Fibroblast of mammary gland (primary cell): ENCODE measurements at regions not wholly inside any gene's neighbourhood (a gene's known extent, or its start where the extent isn't known, plus 50 kb on each side); places are given as distances from the start of the nearest gene placed in this dataset.
"Not testable (repeated sequence)": the region's sequence is repeated elsewhere in the genome, so short reads cannot be mapped to it uniquely, and the experiment has no call there.

Experiments used
- DNase-seq: peaks from one replicate; pipeline ENCODE4 v3.0.0-alpha.2; 2010; ENCODE audit warnings: low read depth
- H3K4me3 ChIP-seq: 2 replicates; pipeline ENCODE4 v1.5.1; 2011; ENCODE audit warnings: low read depth, mild to moderate bottlenecking, low read length, moderate library complexity; ENCODE audit not compliant: control insufficient read depth
- TF ChIP-seq, protein P1 (sequence below): conservative IDR thresholded peaks from 2 replicates; pipeline ENCODE4 v1.5.1; 2011; ENCODE audit warnings: low read depth, low read length, inconsistent platforms; ENCODE audit not compliant: control insufficient read depth, insufficient read depth

- DNase-seq, H3K4me3 ChIP-seq: not testable (repeated sequence)
These were observed 158.0 kb downstream of the ATP6V0E2 start for GRCh38 chr7:150031733-150032132.

DNA sequence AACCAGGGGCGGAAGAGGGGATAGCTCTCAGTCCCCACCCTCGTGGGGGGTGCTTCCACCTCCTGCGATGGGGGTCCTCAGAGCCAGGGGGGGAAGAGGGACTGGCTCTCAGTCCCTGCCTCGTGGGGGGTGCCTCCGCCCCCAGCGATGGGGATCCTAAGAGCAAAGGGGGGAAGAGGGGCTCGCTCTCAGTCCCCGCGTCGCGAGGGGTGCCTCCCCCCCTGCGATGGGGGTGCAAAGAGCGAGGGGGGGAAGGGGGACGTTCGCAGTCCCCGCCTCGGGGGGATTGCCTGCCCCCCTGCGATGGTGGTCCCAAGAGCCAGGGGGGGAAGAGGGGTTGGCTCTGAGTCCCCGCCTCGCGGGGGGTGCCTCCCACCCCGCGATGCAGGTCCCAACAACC, 159.9 kb downstream of the ATP6V0E2 start:
- DNase-seq, H3K4me3 ChIP-seq: not testable (repeated sequence)

DNA sequence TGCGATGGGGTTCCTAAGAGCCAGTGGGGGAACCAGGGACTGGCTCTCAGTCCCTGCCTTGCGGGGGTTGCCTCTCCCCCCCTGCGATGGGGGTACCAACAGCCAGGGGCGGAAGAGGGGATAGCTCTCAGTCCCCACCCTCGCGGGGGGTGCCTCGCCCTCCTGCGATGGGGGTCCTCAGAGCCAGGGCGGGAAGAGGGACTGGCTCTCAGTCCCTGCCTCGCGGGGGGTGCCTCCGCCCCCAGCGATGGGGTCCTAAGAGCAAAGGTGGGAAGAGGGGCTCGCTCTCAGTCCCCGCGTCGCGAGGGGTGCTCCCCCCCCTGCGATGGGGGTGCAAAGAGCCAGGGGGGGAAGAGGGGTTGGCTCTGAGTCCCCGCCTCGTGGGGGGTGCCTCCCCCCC, 162.0 kb downstream of the ATP6V0E2 start:
- DNase-seq, H3K4me3 ChIP-seq: not testable (repeated sequence)

- DNase-seq, H3K4me3 ChIP-seq: not testable (repeated sequence)
These were observed 165.3 kb downstream of the ATP6V0E2 start for GRCh38 chr7:150039061-150039460.

DNA sequence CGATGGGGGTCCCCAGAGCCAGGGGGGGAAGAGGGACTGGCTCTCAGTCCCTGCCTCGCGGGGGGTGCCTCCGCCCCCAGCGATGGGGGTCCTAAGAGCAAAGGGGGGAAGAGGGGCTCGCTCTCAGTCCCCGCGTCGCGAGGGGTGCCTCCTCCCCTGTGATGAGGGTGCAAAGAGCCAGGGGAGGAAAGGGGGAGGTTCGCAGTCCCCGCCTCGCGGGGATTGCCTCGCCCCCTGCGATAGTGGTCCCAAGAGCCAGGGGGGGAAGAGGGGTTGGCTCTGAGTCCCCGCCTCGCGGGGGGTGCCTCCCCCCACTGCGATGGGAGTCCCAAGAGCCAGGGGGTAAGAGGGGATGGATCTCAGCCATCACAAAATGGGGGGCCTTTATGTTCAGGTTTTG, 168.5 kb downstream of the ATP6V0E2 start:
- not testable (repeated sequence) for DNase-seq, H3K4me3 ChIP-seq

GRCh38 chr7:150044771-150045170, 171.0 kb downstream of the ATP6V0E2 start:
- peak; percentile 34 for DNase-seq
- not testable (repeated sequence) for H3K4me3 ChIP-seq

- not testable (repeated sequence) for DNase-seq, H3K4me3 ChIP-seq
- TF ChIP-seq, protein P1, sequence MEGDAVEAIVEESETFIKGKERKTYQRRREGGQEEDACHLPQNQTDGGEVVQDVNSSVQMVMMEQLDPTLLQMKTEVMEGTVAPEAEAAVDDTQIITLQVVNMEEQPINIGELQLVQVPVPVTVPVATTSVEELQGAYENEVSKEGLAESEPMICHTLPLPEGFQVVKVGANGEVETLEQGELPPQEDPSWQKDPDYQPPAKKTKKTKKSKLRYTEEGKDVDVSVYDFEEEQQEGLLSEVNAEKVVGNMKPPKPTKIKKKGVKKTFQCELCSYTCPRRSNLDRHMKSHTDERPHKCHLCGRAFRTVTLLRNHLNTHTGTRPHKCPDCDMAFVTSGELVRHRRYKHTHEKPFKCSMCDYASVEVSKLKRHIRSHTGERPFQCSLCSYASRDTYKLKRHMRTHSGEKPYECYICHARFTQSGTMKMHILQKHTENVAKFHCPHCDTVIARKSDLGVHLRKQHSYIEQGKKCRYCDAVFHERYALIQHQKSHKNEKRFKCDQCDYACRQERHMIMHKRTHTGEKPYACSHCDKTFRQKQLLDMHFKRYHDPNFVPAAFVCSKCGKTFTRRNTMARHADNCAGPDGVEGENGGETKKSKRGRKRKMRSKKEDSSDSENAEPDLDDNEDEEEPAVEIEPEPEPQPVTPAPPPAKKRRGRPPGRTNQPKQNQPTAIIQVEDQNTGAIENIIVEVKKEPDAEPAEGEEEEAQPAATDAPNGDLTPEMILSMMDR = peak; percentile 11
These were observed 171.8 kb downstream of the ATP6V0E2 start for GRCh38 chr7:150045596-150045995.

- DNase-seq, H3K4me3 ChIP-seq: not testable (repeated sequence)
These were observed 172.8 kb downstream of the ATP6V0E2 start for GRCh38 chr7:150046290-150047194.

DNA sequence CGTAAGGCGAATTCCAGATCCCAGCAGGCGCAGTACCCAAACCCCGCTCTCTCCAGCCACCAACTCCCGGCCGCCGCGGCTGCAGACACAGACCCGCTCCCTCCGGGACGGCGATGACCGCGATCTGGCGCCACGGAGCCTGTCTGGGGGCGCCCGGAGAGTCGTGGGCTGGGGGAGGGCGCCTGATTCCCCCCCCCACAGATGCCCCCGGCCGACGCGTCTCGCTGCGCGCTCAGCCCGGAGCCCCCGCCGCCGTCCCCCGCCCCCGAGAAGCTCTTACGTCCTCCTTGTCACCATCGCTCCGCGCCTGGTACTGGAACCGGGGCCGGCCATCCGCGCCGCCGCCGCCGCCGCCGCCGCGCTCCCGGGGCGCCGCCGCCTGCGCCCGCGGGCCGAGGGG, 173.6 kb downstream of the ATP6V0E2 start:
- not testable (repeated sequence) for H3K4me3 ChIP-seq, DNase-seq

DNA sequence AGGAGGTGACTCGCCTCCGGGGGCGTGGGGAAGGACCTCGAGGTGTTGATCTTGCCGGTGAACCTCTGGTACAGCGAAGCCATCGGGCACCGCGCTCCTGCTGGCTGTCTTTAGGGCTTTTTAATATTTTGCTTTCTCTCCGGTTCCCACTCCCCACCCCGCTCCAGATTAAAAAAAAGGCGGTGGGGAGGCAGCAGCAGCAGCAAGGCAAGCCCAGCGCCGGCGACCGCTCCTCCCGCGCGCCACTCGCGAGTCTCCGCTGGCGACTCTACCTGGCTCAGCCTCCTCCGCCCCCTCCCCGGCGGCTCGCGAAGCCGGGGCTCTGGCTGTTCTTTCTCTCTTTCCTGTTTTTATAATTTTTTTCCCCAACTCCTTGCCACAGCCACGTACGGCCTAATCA, 174.0 kb downstream of the ATP6V0E2 start:
- not testable (repeated sequence) for H3K4me3 ChIP-seq, DNase-seq

DNA sequence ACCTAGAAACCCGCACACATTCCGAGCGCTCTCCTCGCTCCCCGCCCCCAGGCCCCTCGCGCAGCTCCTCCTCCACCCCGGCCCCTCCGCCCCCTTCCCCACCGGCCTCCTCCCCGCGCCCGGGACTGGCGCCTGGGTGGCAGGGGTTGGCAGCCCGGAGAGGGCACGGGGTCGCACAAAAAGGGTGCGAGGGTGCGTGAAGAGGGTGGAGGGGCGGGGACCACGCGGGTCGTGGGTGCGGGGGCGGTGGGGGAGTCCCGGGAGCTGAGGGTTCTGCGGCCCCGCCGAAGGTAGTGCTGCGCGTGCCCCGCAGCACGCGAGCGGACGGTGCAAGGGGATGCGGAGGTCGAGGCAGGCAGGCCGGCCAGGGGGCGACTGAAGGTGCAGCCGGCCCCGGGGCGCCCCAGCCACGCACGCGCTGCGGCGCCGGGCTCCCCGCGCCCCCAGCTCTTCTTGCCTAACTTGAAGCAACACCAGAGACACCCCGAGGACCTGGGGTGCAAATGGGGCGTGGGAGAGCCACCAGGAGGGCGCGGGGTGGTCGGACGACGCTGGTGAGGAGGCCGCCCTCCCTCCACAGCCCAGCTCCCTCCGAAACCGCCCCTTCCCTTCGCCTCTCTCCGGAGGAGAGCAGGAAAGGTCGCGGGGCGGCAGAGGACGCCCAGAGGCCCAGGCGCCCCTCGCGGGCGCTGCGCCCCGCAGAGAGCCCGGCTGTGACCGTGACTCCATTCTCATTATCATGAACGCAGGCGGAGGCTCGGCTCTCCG, 174.7 kb downstream of the ATP6V0E2 start:
- H3K4me3 ChIP-seq, DNase-seq: not testable (repeated sequence)

DNA sequence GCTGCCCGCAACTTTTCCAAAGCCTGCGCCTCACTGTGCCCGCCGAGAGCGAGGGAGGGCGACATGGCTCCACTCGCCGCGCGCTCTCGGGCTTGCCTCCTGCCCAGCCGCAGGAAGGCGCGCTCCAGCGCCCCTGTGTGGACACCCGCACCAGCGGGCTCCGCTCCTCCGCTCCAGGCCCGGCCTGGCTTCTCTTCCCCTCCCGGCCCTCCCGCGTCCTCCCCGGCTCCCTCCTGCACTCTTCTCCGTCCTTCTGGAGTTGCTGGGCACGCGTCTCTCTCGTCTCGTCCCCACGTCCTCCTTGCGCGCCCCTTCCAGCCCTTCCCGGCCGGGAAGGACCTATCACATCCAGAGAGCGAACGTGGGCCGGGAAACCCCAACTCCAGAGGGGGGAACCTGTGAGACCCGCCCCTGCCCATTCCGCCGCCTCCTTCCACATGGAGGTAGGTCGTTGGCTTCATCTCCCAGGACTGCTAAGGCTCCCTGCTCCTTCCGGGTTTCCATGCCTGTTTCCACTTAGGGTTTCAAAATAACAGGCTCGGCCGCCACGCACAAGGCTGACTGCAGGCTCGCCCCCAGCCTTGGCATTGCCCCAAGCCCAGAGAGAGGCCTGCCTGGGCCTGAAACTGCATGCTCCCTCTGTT, 175.4 kb downstream of the ATP6V0E2 start:
- not testable (repeated sequence) for H3K4me3 ChIP-seq
- DNase-seq = peak; percentile 12

DNA sequence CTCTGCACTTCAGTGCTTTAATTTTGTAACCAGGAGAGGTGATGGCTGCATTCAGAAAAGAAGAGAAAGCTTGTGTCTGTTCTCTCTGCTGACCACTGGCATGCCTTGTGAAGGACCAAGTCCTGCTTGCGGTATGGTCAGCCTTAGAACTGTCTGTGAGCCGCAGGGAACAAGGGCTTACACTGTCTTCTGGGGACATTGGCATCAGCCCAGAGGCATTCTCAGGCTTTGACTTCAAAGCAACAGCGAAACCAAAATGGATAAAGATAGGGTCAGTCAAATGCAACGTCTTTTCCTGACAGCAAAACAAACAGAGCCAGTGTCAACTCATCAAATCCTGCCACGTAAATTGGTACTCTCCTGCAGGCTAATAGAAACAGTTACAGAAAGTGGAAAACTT, 179.6 kb downstream of the ATP6V0E2 start:
- H3K4me3 ChIP-seq, DNase-seq: not testable (repeated sequence)

DNA sequence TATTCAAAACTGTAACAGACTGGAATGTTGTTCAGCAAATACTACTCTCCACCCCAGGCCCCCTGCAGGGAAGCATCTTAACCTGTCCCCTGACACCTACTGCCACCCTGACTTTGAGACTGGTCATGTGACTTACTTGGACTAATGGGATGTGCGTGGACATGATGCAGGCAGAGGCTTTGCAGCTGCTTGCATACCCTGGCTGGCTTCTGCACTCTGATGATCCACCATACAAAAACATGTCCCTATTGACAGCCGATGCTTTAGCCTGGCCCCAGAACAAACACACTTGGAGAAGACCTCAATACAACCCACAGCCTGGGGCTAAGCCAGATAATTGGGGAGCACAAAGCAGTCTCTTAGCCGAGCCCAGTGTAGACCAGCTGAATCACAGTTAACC, 180.5 kb downstream of the ATP6V0E2 start:
- not testable (repeated sequence) for DNase-seq, H3K4me3 ChIP-seq

GRCh38 chr7:150060259-150061221, 186.8 kb downstream of the ATP6V0E2 start:
- not testable (repeated sequence) for H3K4me3 ChIP-seq, DNase-seq

DNA sequence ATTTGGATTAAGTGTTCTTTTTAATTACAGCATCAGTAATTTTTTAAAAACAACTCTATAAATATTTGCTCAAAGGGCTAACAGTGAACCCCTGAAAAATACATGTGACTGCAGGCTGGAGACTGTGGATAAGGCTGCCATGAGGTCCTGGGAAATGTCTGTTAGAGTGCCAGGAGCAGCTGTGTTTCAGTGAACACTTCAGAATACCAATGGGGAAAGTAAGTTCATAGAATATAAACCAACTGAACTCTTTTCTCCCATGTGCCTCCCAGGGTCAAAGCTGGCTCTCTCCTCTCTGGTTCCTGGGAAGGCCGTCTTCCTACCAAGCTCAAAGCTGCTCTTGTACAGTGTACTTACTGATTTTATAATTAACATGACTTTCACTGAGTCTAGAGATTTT, 189.4 kb downstream of the ATP6V0E2 start:
- not testable (repeated sequence) for DNase-seq, H3K4me3 ChIP-seq
